Mammary epithelial cell (primary cell): ENCODE measurements at regions not wholly inside any gene's neighbourhood (a gene's known extent, or its start where the extent isn't known, plus 50 kb on each side); places are given as distances from the start of the nearest gene placed in this dataset.

Experiments used
- CTCF ChIP-seq, 2 donors: IDR thresholded peaks in 1 of 2; conservative IDR thresholded peaks in 1 of 2; 2 replicates each; pipeline ENCODE4 v1.5.1; 2011 to 2012; ENCODE audit warnings: inconsistent platforms in 2 of 2, low read length in 2 of 2, mild to moderate bottlenecking in 2 of 2, control low read depth in 1 of 2, low read depth in 1 of 2; ENCODE audit not compliant: insufficient read depth in 1 of 2; ENCODE audit errors: extremely low read depth in 1 of 2
- EZH2 ChIP-seq: IDR thresholded peaks from 2 replicates; pipeline ENCODE4 v1.6.1; 2012; ENCODE audit warnings: low read length, inconsistent platforms, borderline replicate concordance

- TF ChIP-seq CTCF (conservative IDR thresholded peaks at IDR 0.05 in 1 of 2, IDR thresholded peaks at IDR 0.05 in 1 of 2; ENCODE audit: extremely low read depth in 1 of 2, insufficient read depth in 1 of 2, low read depth in 1 of 2, low read length in 2 of 2) (no peak), EZH2 (no peak)
These were observed 100.2 kb upstream of the HMGN3 start for GRCh38 chr6:79334674-79335073.
